ENCODE measurements at regions not wholly inside any gene's neighbourhood (a gene's known extent, or its start where the extent isn't known, plus 50 kb on each side); places are given as distances from the start of the nearest gene placed in this dataset.

DNA sequence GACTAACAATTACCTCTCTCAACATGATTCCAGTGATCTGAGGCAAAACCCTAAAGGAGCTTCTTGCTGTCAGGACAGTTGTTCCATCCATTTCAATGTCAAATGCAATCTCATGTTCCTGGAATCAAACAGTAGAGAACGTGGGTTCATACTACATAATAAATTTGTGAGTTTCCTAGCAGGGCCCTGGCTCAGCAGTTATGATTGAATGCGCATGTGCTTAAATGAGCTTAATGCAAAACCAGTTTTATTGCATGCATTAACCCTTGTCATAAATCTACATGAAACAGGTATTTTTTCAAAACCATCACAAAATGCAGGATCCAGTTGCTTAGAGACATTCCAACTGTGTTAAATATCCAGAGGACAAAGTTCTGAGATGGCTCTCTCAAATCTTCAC, 225.4 kb upstream of the TMEM72 start:
- DNase-seq = no peak

DNA sequence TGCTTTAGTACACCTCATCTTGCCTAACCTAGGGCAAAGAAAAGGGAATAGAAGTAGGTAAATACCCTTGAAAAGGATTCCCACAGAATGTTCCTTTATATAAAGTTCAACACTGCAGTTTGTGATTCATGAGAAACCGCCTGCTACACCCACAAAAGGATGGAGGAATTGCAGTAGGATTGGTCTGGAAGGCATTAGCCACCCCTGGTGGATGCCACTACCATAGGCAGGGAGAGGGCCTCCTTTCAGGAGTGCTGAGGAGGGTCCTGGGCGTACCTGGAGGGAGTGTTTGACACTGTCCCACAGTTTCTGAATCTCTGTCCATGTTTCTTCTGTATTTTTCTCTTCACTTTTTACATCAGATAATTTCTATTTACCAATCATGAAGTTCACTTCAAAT, 221.8 kb upstream of the TMEM72 start:
- no peak for DNase-seq

GRCh38 chr10:44696496-44696895, 214.6 kb upstream of the TMEM72 start:
- no peak for DNase-seq

DNA sequence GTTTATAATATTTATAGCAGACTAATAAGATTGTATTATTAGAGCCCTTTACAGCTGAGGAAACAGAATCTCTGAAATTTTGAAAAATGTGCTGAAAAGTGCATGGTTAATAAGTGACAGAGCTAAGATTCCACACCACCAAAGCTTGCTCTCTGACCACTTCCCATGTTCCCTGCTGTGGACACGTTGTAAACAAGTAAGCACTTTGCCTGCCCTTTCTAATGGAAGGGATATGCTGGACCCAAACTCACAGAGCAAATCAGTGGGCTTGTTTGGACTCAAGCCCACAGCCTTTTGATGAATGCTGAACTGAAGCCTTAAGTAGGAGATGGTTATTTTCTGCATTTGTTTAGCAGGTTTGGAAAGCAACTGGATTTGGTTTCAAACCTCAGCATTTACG, 214.0 kb upstream of the TMEM72 start:
- DNase-seq = no peak

- DNase-seq = no peak
Observed at GRCh38 chr10:44702531-44702930, 208.6 kb upstream of the TMEM72 start.

DNA sequence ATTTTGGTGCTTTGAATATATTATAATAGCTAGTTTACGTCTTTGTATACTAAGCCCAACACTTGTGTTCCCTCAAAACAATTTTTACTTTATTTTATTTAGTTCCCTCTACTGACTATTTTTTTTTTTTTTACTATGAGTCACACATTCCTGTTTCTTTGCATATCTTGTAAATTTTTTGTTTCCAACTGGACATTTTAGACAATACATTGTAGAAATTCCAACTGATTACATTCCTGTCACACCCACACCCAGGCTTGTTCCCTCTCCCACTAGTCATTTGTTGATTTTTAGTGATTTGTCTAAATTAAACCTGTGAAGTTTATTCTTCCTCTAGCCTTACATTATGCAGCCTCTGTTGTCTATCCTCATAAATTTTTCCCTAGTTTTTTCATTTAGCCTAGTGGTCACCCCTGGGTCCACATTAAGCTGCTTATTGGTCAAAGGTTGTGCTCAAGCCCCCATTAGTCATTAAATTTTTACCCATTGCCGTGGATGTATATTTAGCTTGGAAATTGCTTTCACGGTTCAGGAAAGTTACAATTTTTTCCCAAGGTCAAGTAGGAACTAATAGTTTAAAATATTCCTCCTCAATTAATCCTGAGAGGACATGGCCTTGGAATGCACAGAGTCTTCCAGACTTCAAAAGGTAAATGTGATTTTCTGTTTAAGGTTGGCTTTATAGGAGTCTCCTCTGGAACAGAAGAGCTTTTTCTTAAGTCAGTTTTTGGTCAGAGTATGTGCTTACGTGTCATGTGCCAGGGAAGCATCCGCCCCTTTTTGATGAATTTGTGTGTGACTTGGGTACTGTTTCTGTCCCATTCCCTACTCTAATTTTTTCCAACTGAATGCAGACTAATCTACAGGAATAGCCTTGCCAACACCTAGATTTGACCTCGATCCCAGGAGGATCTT, 207.6 kb upstream of the TMEM72 start:
- DNase-seq = no peak

DNA sequence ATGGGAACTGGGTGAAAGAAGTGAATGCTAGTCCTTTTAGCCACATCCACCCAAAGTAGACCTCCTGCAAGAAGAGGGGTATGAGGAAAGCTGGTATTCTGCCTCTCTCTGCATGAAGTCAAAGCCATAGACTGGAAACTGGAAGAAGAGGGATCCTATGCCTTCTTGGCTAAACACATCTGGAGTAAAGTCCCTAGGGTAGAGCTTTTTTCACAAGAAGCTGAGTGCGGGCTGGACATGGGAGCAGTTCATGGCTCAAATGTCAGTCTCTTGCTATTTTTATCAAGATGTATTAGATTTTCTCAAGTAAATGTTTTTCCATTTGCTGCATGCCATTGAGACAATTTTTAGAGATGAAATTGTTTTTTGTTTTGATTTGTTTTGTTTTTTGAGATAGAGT, 206.5 kb upstream of the TMEM72 start:
- DNase-seq = no peak

DNA sequence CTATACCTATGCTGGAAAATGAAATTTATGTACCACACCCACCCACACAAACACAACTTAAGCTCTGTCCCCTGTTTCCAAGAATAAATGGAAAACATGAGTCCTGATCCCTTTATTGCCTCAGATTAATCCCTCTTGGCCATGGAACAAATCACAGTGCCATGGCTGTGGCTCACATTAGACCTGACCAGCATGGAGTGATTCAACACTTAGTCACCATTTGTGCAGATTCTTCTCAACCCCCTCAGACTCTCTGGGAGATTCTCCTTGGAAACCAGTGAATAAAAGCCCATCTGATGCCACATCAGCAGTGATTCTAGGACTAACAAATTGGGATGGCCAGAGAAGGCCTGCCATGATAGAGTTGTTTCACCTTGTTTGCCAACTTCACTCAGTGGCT, 204.4 kb upstream of the TMEM72 start:
- DNase-seq = no peak

DNA sequence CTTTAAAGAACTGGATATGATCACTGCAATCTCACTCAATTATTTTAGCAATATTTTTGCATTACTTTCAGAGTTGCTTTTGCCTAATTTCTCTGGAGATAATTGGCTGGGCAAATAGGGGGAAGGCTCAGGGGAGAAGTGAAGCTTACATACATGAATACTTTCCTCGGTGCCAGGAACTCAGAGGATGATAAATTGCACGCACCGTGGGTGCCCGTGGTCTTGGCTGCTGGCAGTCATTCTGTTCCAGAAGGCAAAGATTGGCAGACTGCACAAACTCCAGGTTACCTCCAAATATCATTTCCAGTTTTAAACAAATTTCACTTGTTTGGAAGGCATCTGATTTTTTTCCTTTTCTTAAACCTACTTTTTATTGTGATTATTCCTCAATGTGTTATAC, 197.8 kb upstream of the TMEM72 start:
- DNase-seq = no peak

DNA sequence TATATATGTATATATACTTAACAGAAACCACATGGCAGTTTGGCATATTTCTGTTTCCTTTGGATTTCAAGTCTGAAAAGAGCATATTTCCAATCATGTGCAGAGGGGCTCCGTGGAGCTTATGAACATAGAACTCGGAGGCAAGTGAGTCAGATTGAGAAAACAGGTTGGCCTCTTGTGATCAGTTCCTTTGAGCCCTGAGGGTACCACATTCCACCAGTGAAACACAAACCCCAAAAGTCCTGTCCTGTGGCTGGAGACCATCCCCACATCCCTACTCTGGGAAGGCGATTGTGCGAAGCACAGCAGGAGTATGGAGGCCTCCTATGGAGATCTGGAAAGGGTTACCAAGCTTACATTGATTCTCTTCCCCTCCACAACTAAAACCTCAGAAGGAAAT, 196.7 kb upstream of the TMEM72 start:
- DNase-seq = no peak

GRCh38 chr10:44715136-44715535, 196.0 kb upstream of the TMEM72 start:
- DNase-seq = no peak

DNA sequence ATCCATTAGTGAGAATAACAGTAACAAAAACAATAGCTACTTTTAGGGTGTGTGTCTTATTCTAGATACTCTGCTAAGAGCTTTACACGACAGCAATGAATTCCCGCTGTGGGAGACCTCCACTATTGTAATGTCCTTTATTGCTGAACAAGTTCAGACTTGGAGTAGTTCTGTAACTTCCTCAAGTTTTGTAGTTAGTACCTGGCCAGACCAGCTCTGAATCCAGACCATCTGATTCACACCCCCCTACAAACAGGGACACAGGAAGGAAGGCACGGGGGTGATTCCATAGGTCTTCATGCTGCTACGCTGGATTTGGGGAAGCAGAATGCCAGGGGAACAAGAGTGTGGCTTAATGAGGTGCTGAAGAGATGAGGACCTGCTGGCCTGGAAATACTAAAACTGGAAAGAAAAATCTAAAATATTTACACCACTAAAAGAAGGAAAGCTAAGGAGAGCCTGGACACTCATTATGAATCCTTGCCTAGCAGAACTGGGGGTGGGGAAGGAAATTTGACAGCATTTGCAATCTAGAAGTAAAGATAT, 194.6 kb upstream of the TMEM72 start:
- DNase-seq = no peak

DNA sequence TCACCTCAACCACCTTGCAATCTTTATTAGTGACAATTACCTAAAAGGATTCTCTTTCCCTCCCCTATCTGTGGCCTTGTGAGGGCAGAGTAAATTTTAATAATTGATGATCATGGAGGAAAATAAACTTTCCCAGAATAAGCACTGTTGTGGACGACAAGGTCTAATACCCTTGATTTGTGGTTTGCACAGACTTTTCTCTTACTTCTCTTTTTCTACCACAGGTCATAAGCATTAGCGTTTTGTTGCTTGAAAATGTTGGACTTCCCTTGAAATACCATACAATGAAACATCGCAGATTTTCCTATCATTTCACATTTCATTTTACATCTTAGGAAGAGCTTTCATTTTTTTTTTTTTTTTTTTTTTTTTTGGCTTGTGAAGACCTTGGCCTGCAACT, 188.1 kb upstream of the TMEM72 start:
- no peak for DNase-seq

DNA sequence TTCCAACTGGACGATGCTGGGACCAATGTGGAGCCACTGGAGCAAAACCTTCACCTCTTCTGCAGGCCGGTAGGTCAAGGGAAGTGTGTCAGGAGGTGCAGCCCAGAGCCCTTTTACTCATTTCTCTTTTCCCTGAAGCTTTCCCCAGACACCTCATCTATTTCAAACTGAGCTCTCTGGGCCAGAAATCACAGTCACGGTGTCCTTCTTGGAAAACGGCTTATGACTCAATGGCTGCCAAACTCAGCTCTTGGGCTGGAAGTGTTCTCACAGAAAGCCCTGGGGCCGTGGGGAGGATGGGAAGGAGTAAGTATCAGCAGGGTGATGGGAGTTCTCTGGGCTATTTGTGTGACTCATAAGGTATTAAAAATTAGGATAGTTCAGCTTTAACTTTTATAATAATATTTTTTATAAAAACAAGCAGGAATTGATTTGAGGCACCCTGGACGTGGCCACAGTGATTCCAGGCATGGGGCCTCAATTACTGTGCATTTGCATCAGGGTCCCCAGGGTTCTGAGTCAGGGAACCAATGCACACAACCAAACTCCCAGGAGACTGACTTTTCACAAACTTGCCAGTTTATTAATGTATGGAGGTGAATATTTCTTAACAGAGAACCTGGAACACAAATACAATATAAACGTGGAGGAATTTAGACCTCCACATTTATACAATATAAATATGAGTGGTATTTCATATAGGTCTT, 187.4 kb upstream of the TMEM72 start:
- no peak for DNase-seq

GRCh38 chr10:44724415-44725174, 186.5 kb upstream of the TMEM72 start:
- no peak for DNase-seq

- DNase-seq = no peak
Observed at GRCh38 chr10:44725404-44725803, 185.7 kb upstream of the TMEM72 start.

- DNase-seq = no peak
Observed at GRCh38 chr10:44731283-44731682, 179.9 kb upstream of the TMEM72 start.

- no peak for DNase-seq
Observed at GRCh38 chr10:44733501-44734488, 177.3 kb upstream of the TMEM72 start.

- DNase-seq = no peak
Observed at GRCh38 chr10:44742248-44742647, 168.9 kb upstream of the TMEM72 start.

- DNase-seq = no peak
Observed at GRCh38 chr10:44743535-44743934, 167.6 kb upstream of the TMEM72 start.

DNA sequence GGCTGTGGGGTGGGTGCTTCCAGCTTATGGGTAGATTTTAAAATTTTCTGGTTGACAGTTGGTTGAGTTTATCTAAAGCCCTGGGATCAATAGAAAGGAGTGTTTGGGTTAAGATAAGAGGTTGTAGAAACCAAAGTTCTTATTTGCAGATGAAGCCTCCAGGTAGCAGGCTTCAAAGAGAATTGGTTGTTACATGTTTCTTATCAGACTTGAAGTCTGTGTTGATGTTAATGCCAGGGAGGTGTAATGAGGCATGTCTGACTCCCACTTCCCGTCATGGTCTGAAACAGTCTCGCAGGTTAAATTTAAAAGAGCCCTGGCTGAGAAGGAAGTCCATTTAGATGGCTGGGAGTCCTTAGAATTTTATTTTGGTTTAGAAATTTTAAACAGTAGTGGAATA, 165.2 kb upstream of the TMEM72 start:
- peak; percentile 64 for DNase-seq

- no peak for DNase-seq
Observed at GRCh38 chr10:44747593-44748172, 163.5 kb upstream of the TMEM72 start.

Data from DMS79 treated with DMSO at 0.1 percent for 48 hours (cell line).